ENCODE measurements at regions not wholly inside any gene's neighbourhood (a gene's known extent, or its start where the extent isn't known, plus 50 kb on each side); places are given as distances from the start of the nearest gene placed in this dataset.

- intact Hi-C loops (cut with micrococcal nuclease): loop anchor here (10.0 kb wide), 1 partner anchor 264 kb away; no protein-coding TSS in a partner anchor
- H3K27me3 Mint-ChIP-seq (ENCODE audit: insufficient read depth, unreplicated experiment): peaks cover 31% of the 10 kb centered on the region
Measured at GRCh38 chr20:56979125-56979524, 287.3 kb downstream of the BMP7 start.

GRCh38 chr20:56981301-56981700 lies 285.1 kb downstream of the BMP7 start:
- no peak for DNase-seq (ENCODE audit: unreplicated experiment)
- POLR2A ChIA-PET: interaction anchor here (0.6 to 1.0 kb wide), 3 partner anchors 30 to 351 kb away, joined by 3 read pairs; no protein-coding TSS in a partner anchor
- CTCF ChIA-PET: interaction anchor here (0.5 to 4.4 kb wide), 6 partner anchors 14 to 431 kb away, joined by 3 to 22 read pairs (median 3); no protein-coding TSS in a partner anchor
- H3K36me3 Mint-ChIP-seq (ENCODE audit: insufficient read depth, unreplicated experiment): no peaks in the 10 kb centered on the region
- H3K4me1 Mint-ChIP-seq (ENCODE audit: insufficient read depth, unreplicated experiment): peaks cover 8% of the 10 kb centered on the region
- no peaks in the 10 kb centered on the region for H3K9me3 Mint-ChIP-seq (ENCODE audit: unreplicated experiment)
- TF ChIP-seq CTCF (IDR thresholded peaks at IDR 0.05; ENCODE audit: unreplicated experiment): no peak
- H3K27ac Mint-ChIP-seq (ENCODE audit: low read depth, unreplicated experiment): no peak overlapping the region
- peaks cover 18% of the 10 kb centered on the region for H3K27me3 Mint-ChIP-seq (ENCODE audit: insufficient read depth, unreplicated experiment)
- BruUV-seq (replicated peaks): no TSS peak
- intact Hi-C loops (cut with micrococcal nuclease): no loop called here
- H3K4me3 Mint-ChIP-seq (ENCODE audit: unreplicated experiment): no peak overlapping the region

More at GRCh38 chr20:56979125-56979524, 287.3 kb downstream of the BMP7 start:
- H3K27ac Mint-ChIP-seq (ENCODE audit: low read depth, unreplicated experiment): no peak overlapping the region
- DNase-seq (ENCODE audit: unreplicated experiment): no peak
- H3K9me3 Mint-ChIP-seq (ENCODE audit: unreplicated experiment): no peaks in the 10 kb centered on the region
- ChIA-PET POLR2A (no interaction called here), CTCF (interaction anchor here (0.6 to 11.9 kb wide), 3 partner anchors 170 to 388 kb away, joined by 3 to 121 read pairs (median 3); partner anchors contain the start of gene TFAP2C)
- no TSS peak for BruUV-seq (replicated peaks)
- no peak for TF ChIP-seq CTCF (IDR thresholded peaks at IDR 0.05; ENCODE audit: unreplicated experiment)
- no peak overlapping the region for H3K4me3 Mint-ChIP-seq (ENCODE audit: unreplicated experiment)
- no peaks in the 10 kb centered on the region for H3K4me1 Mint-ChIP-seq (ENCODE audit: insufficient read depth, unreplicated experiment)
- no peaks in the 10 kb centered on the region for H3K36me3 Mint-ChIP-seq (ENCODE audit: insufficient read depth, unreplicated experiment)

GRCh38 chr20:56983813-56984212 lies 282.6 kb downstream of the BMP7 start:
- ChIA-PET POLR2A (interaction anchor here (0.6 to 1.8 kb wide), 2 partner anchors 57 to 424 kb away, joined by 3 to 5 read pairs; no protein-coding TSS in a partner anchor), CTCF (interaction anchor here (0.5 to 5.2 kb wide), 18 partner anchors 10 to 434 kb away, joined by 3 to 40 read pairs (median 4); no protein-coding TSS in a partner anchor)
- intact Hi-C loops (cut with micrococcal nuclease): no loop called here
- H3K4me1 Mint-ChIP-seq (ENCODE audit: insufficient read depth, unreplicated experiment): peaks cover 8% of the 10 kb centered on the region
- H3K27me3 Mint-ChIP-seq (ENCODE audit: insufficient read depth, unreplicated experiment): peaks cover 10% of the 10 kb centered on the region
- H3K27ac Mint-ChIP-seq (ENCODE audit: low read depth, unreplicated experiment): no peak overlapping the region
- H3K4me3 Mint-ChIP-seq (ENCODE audit: unreplicated experiment): no peak overlapping the region
- TF ChIP-seq CTCF (IDR thresholded peaks at IDR 0.05; ENCODE audit: unreplicated experiment): no peak
- DNase-seq (ENCODE audit: unreplicated experiment): no peak
- H3K9me3 Mint-ChIP-seq (ENCODE audit: unreplicated experiment): no peaks in the 10 kb centered on the region
- H3K36me3 Mint-ChIP-seq (ENCODE audit: insufficient read depth, unreplicated experiment): no peaks in the 10 kb centered on the region
- no TSS peak for BruUV-seq (replicated peaks)

- DNase-seq (ENCODE audit: unreplicated experiment): peak; percentile 61
- BruUV-seq (replicated peaks): no TSS peak
- Mint-ChIP-seq H3K36me3 (ENCODE audit: insufficient read depth, unreplicated experiment) (no peaks in the 10 kb centered on the region), H3K9me3 (ENCODE audit: unreplicated experiment) (no peaks in the 10 kb centered on the region), H3K4me1 (ENCODE audit: insufficient read depth, unreplicated experiment) (peaks cover 8% of the 10 kb centered on the region), H3K4me3 (ENCODE audit: unreplicated experiment) (no peak overlapping the region), H3K27me3 (ENCODE audit: insufficient read depth, unreplicated experiment) (peaks cover 10% of the 10 kb centered on the region), H3K27ac (ENCODE audit: low read depth, unreplicated experiment) (no peak overlapping the region)
- intact Hi-C loops (cut with micrococcal nuclease): no loop called here
- ChIA-PET POLR2A (interaction anchor here (0.9 to 2.1 kb wide), 14 partner anchors 10 to 435 kb away, joined by 3 to 8 read pairs (median 5); no protein-coding TSS in a partner anchor), CTCF (interaction anchor here (0.5 to 5.2 kb wide), 16 partner anchors 11 to 435 kb away, joined by 3 to 40 read pairs (median 4); no protein-coding TSS in a partner anchor)
- TF ChIP-seq CTCF (IDR thresholded peaks at IDR 0.05; ENCODE audit: unreplicated experiment): no peak
Measured at GRCh38 chr20:56985066-56985685, 281.3 kb downstream of the BMP7 start.
